Activated CD4-positive, alpha-beta T cell treated with anti-CD3 and anti-CD28 coated beads, Interleukin-2, amount 50 U/mL, for 1 hour (primary cell): ENCODE measurements at regions not wholly inside any gene's neighbourhood (a gene's known extent, or its start where the extent isn't known, plus 50 kb on each side); places are given as distances from the start of the nearest gene placed in this dataset.

Experiments used
- DNase-seq: peaks from one replicate; pipeline ENCODE4 v3.0.0-alpha.2; 2020

- no peak for DNase-seq
Measured at GRCh38 chr5:116654925-116655324, 80.3 kb upstream of the SEMA6A start.

GRCh38 chr5:116652903-116653302 lies 78.3 kb upstream of the SEMA6A start:
- no peak for DNase-seq

GRCh38 chr5:116652196-116652729 lies 77.6 kb upstream of the SEMA6A start:
- DNase-seq = no peak

GRCh38 chr5:116651653-116652052 lies 77.0 kb upstream of the SEMA6A start:
- no peak for DNase-seq

- no peak for DNase-seq
Measured at GRCh38 chr5:116650964-116651363, 76.3 kb upstream of the SEMA6A start.

GRCh38 chr5:116650544-116650943 lies 75.9 kb upstream of the SEMA6A start:
- no peak for DNase-seq

GRCh38 chr5:116646611-116647289 lies 72.1 kb upstream of the SEMA6A start:
- no peak for DNase-seq

- no peak for DNase-seq
Measured at GRCh38 chr5:116645627-116646026, 71.0 kb upstream of the SEMA6A start.

GRCh38 chr5:116640236-116640635 lies 65.6 kb upstream of the SEMA6A start:
- DNase-seq = no peak

- no peak for DNase-seq
Measured at GRCh38 chr5:116637149-116637740, 62.6 kb upstream of the SEMA6A start.

GRCh38 chr5:116632890-116633289 lies 58.3 kb upstream of the SEMA6A start:
- DNase-seq = no peak

GRCh38 chr5:116631147-116631546 lies 56.5 kb upstream of the SEMA6A start:
- no peak for DNase-seq

- DNase-seq = no peak
Measured at GRCh38 chr5:116629168-116629567, 54.5 kb upstream of the SEMA6A start.

- DNase-seq = no peak
Measured at GRCh38 chr5:116626945-116627679, 52.5 kb upstream of the SEMA6A start.

- no peak for DNase-seq
Measured at GRCh38 chr5:116626272-116626723, 51.7 kb upstream of the SEMA6A start.
